K562 (cell line): ENCODE measurements at regions not wholly inside any gene's neighbourhood (a gene's known extent, or its start where the extent isn't known, plus 50 kb on each side); places are given as distances from the start of the nearest gene placed in this dataset.

Experiments
- CTCF ChIP-seq, 3 experiments: IDR thresholded peaks in 2 of 3; conservative IDR thresholded peaks in 1 of 3; 2 replicates each; pipeline ENCODE4 v1.5.1; 2011 to 2012; ENCODE audit warnings: low read length in 3 of 3, mild to moderate bottlenecking in 3 of 3, control low read depth in 2 of 3, improper control_type of control experiment in 1 of 3, inconsistent platforms in 1 of 3, low read depth in 1 of 3, mixed read lengths in 1 of 3, moderate library complexity in 1 of 3; ENCODE audit not compliant: insufficient read depth in 2 of 3
- RAD21 ChIP-seq, 2 experiments: fragments of 250-450 bp in 1 of 2; fragments of 450-650 bp in 1 of 2; sonication (Bioruptor Pico) in 1 of 2; formaldehyde crosslinking in 1 of 2; IDR thresholded peaks in 1 of 2; conservative IDR thresholded peaks in 1 of 2; 2 replicates each; pipeline versions ENCODE4 v1.4.0 to v1.8.0; 2020 to 2022; ENCODE audit warnings: mild to moderate bottlenecking in 2 of 2, moderate library complexity in 1 of 2
- RBBP5 ChIP-seq: fragments of 200-600 bp; sonication (generic); IDR thresholded peaks from 2 replicates; pipeline ENCODE4 v1.6.1; 2012; ENCODE audit warnings: borderline replicate concordance, mild to moderate bottlenecking, low read length, control low read depth, inconsistent platforms; ENCODE audit not compliant: insufficient read depth, poor library complexity, severe bottlenecking
- ZFP36 ChIP-seq: fragments of 150-350 bp; IDR thresholded peaks from 2 replicates; pipeline ENCODE4 v1.6.1; 2018; ENCODE audit warnings: low read length, low read depth; ENCODE audit not compliant: partially characterized antibody

GRCh38 chr1:208683141-208683540, 439.0 kb upstream of the PLXNA2 start:
- TF ChIP-seq CTCF (IDR thresholded peaks at IDR 0.05 in 2 of 3, conservative IDR thresholded peaks at IDR 0.05 in 1 of 3; ENCODE audit: insufficient read depth in 2 of 3, low read depth in 1 of 3, low read length in 3 of 3): no peak
- no peak for TF ChIP-seq ZFP36
- no peak for TF ChIP-seq RAD21 (CRISPR knock-in tag; conservative IDR thresholded peaks at IDR 0.05 in 1 of 2, IDR thresholded peaks at IDR 0.05 in 1 of 2)
- TF ChIP-seq RBBP5: no peak
